H9 (cell line): ENCODE measurements at regions not wholly inside any gene's neighbourhood (a gene's known extent, or its start where the extent isn't known, plus 50 kb on each side); places are given as distances from the start of the nearest gene placed in this dataset.

Experiments
- DNase-seq: peaks from one replicate; pipeline ENCODE4 v3.0.0-alpha.2; 2017
- H2AFZ ChIP-seq: one replicate; pipeline ENCODE4 v1.6.1; 2013; ENCODE audit warnings: mild to moderate bottlenecking, low read length, control low read depth, moderate library complexity
- H2AK5ac ChIP-seq: 2 replicates; pipeline ENCODE4 v1.6.1; 2013; ENCODE audit warnings: low read length, control low read depth, mixed read lengths; ENCODE audit not compliant: insufficient read length
- H2BK120ac ChIP-seq: one replicate; pipeline ENCODE4 v1.6.1; 2013; ENCODE audit warnings: low read depth, mild to moderate bottlenecking, low read length, control low read depth, inconsistent platforms; ENCODE audit not compliant: poor library complexity, severe bottlenecking
- H2BK12ac ChIP-seq: 2 replicates; pipeline ENCODE4 v1.6.1; 2013; ENCODE audit warnings: low read length, control low read depth, mixed read lengths, low read depth; ENCODE audit not compliant: insufficient read length
- H2BK15ac ChIP-seq: 2 replicates; pipeline ENCODE4 v1.6.1; 2013; ENCODE audit warnings: low read depth, low read length, control low read depth
- H2BK20ac ChIP-seq: one replicate; pipeline ENCODE4 v1.6.1; 2013; ENCODE audit warnings: low read depth, mild to moderate bottlenecking, low read length, control low read depth, inconsistent platforms; ENCODE audit not compliant: poor library complexity, severe bottlenecking
- H2BK5ac ChIP-seq: 2 replicates; pipeline ENCODE4 v1.6.1; 2013; ENCODE audit warnings: low read length, control low read depth, mixed read lengths; ENCODE audit not compliant: insufficient read length
- H3K14ac ChIP-seq: 2 replicates; pipeline ENCODE4 v1.6.1; 2013; ENCODE audit warnings: low read length, control low read depth; ENCODE audit not compliant: insufficient read depth
- H3K18ac ChIP-seq: 2 replicates; pipeline ENCODE4 v1.6.1; 2013; ENCODE audit warnings: low read depth, mild to moderate bottlenecking, mixed read lengths, low read length, control low read depth; ENCODE audit not compliant: insufficient read length
- H3K23ac ChIP-seq: 2 replicates; pipeline ENCODE4 v1.6.1; 2013; ENCODE audit warnings: low read length, control low read depth, mixed read lengths, low read depth; ENCODE audit not compliant: insufficient read length
- H3K23me2 ChIP-seq: 2 replicates; pipeline ENCODE4 v1.6.1; 2013; ENCODE audit warnings: low read depth, mild to moderate bottlenecking, mixed read lengths, low read length, control low read depth; ENCODE audit not compliant: insufficient read length, poor library complexity, severe bottlenecking
- H3K27ac ChIP-seq: 2 replicates; pipeline ENCODE4 v1.5.1; 2013; ENCODE audit warnings: low read length, control low read depth, mixed read lengths, low read depth; ENCODE audit not compliant: insufficient read length
- H3K27me3 ChIP-seq: 2 replicates; pipeline ENCODE4 v1.6.1; 2013; ENCODE audit warnings: low read length, control low read depth, inconsistent platforms; ENCODE audit not compliant: insufficient read depth
- H3K4ac ChIP-seq: 2 replicates; pipeline ENCODE4 v1.6.1; 2013; ENCODE audit warnings: low read depth, mild to moderate bottlenecking, control low read depth, inconsistent platforms, low read length, moderate library complexity
- H3K4me1 ChIP-seq: 2 replicates; pipeline ENCODE4 v1.6.1; 2013; ENCODE audit warnings: low read length, control low read depth, inconsistent platforms; ENCODE audit not compliant: insufficient read depth
- H3K4me2 ChIP-seq: 2 replicates; pipeline ENCODE4 v1.6.1; 2013; ENCODE audit warnings: low read length, control low read depth, mixed read lengths; ENCODE audit not compliant: insufficient read length, insufficient read depth
- H3K56ac ChIP-seq: 2 replicates; pipeline ENCODE4 v1.6.1; 2013; ENCODE audit warnings: low read depth, mild to moderate bottlenecking, mixed read lengths, low read length, control low read depth; ENCODE audit not compliant: insufficient read length
- H3K79me1 ChIP-seq: 2 replicates; pipeline ENCODE4 v1.6.1; 2013; ENCODE audit warnings: low read depth, mild to moderate bottlenecking, moderate library complexity, low read length, control low read depth, inconsistent platforms; ENCODE audit not compliant: insufficient read depth, poor library complexity, severe bottlenecking
- H3K79me2 ChIP-seq: 2 replicates; pipeline ENCODE4 v1.6.1; 2013; ENCODE audit warnings: low read length, control low read depth, inconsistent platforms; ENCODE audit not compliant: insufficient read depth
- H3K9ac ChIP-seq: 2 replicates; pipeline ENCODE4 v1.6.1; 2013; ENCODE audit warnings: low read length, control low read depth, mixed read lengths; ENCODE audit not compliant: insufficient read length; ENCODE audit errors: extremely low read depth
- H3K9me3 ChIP-seq: one replicate; pipeline ENCODE4 v1.6.1; 2013; ENCODE audit warnings: low read depth, low read length, inconsistent platforms; ENCODE audit not compliant: control insufficient read depth
- H3T11ph ChIP-seq: one replicate; pipeline ENCODE4 v1.6.1; 2013; ENCODE audit warnings: mild to moderate bottlenecking, low read length, control low read depth, inconsistent platforms
- H4K20me1 ChIP-seq: one replicate; pipeline ENCODE4 v1.6.1; 2013; ENCODE audit not compliant: control insufficient read depth, insufficient read length, insufficient read depth
- H4K5ac ChIP-seq: 2 replicates; pipeline ENCODE4 v1.6.1; 2013; ENCODE audit warnings: low read depth, mild to moderate bottlenecking, mixed read lengths, low read length, control low read depth; ENCODE audit not compliant: insufficient read length
- H4K8ac ChIP-seq: replicated peaks from 2 replicates; pipeline ENCODE4 v1.6.1; 2013; ENCODE audit warnings: low read length, control low read depth, mixed read lengths, low read depth; ENCODE audit not compliant: insufficient read length
- H4K91ac ChIP-seq: 2 replicates; pipeline ENCODE4 v1.6.1; 2013; ENCODE audit warnings: low read depth, mild to moderate bottlenecking, moderate library complexity, mixed read lengths, low read length, control low read depth; ENCODE audit not compliant: insufficient read length
- H3K27ac Mint-ChIP-seq, 3 experiments: 2 replicates in 2 of 3; 3 replicates in 1 of 3; pipeline ENCODE4 v1.8.0; 2020 to 2021; ENCODE audit warnings: mixed read lengths in 3 of 3, mild to moderate bottlenecking in 1 of 3, moderate library complexity in 1 of 3
- H3K27me3 Mint-ChIP-seq: 2 replicates; pipeline ENCODE4 v1.8.0; 2021; ENCODE audit warnings: low read depth, mild to moderate bottlenecking, moderate library complexity, mixed read lengths
- H3K36me3 Mint-ChIP-seq, 3 experiments: 2 replicates in 2 of 3; 3 replicates in 1 of 3; pipeline ENCODE4 v1.8.0; 2020 to 2021; ENCODE audit warnings: low read depth in 3 of 3, mixed read lengths in 3 of 3; ENCODE audit not compliant: insufficient read depth in 1 of 3
- H3K4me1 Mint-ChIP-seq, 2 experiments: 2 replicates each; pipeline ENCODE4 v1.8.0; 2020; ENCODE audit warnings: mixed read lengths in 2 of 2
- H3K4me3 Mint-ChIP-seq, 2 experiments: 2 replicates in 1 of 2; 3 replicates in 1 of 2; pipeline ENCODE4 v1.8.0; 2020 to 2021; ENCODE audit warnings: mild to moderate bottlenecking in 2 of 2, mixed read lengths in 2 of 2, moderate library complexity in 1 of 2
- H3K9me3 Mint-ChIP-seq, 2 experiments: 2 replicates in 1 of 2; 3 replicates in 1 of 2; pipeline ENCODE4 v1.8.0; 2020; ENCODE audit warnings: mild to moderate bottlenecking in 2 of 2, mixed read lengths in 2 of 2, moderate library complexity in 1 of 2
- CTCF ChIP-seq: fragments of 200-600 bp; sonication (generic); conservative IDR thresholded peaks from 3 replicates; pipeline ENCODE4 v1.8.0; 2021; ENCODE audit warnings: antibody characterized with exemption, mild to moderate bottlenecking
- WGBS: extraction: QIAGEN DNeasy Blood & Tissue Kit; methylation state at CpG from one replicate; pipeline ENCODE4 v1.1.7; 2013; ENCODE audit warnings: missing lambda C conversion rate, low lambda C conversion rate, mixed read lengths; ENCODE audit not compliant: insufficient read length; ENCODE audit errors: extremely low coverage; 5-methylcytosine and 5-hydroxymethylcytosine counted together

GRCh38 chr4:81839347-81840042 lies 367.8 kb upstream of the RASGEF1B start:
- Histone ChIP-seq H3K27me3 (no peaks in the 10 kb centered on the region), H3K4me1 (no peaks in the 10 kb centered on the region; the same call in 1 of the 2 replicates), H3K4me2 (no peak overlapping the region), H2BK120ac (no peak overlapping the region), H3K9ac (no peak overlapping the region), H3K79me2 (no peaks in the 10 kb centered on the region), H3K18ac (no peak overlapping the region), H2AFZ (no peak overlapping the region), H3K14ac (no peak overlapping the region), H3K4ac (no peak overlapping the region), H3T11ph (no peak overlapping the region), H2BK5ac (no peak overlapping the region), H4K91ac (no peak overlapping the region), H2BK20ac (no peak overlapping the region), H3K56ac (no peak overlapping the region), H3K9me3 (no peaks in the 10 kb centered on the region), H4K5ac (no peak overlapping the region), H3K23ac (no peak overlapping the region), H3K27ac (no peak overlapping the region), H3K23me2 (no peaks in the 10 kb centered on the region), H2BK15ac (no peak overlapping the region), H4K8ac (no peak overlapping the region), H4K20me1 (no peaks in the 10 kb centered on the region), H2AK5ac (no peak overlapping the region), H3K79me1 (no peaks in the 10 kb centered on the region), H2BK12ac (no peak overlapping the region)
- no peak overlapping the region; a peak in 1 of 7 replicates for H3K27ac Mint-ChIP-seq
- no peak for DNase-seq
- H3K4me1 Mint-ChIP-seq, result peaks cover 5 to 11% of the 10 kb centered on the region in 2 experiments
- no peaks in the 10 kb centered on the region for H3K36me3 Mint-ChIP-seq
- TF ChIP-seq CTCF, result no peak
- no peaks in the 10 kb centered on the region for H3K9me3 Mint-ChIP-seq
- no peak overlapping the region for H3K4me3 Mint-ChIP-seq
- H3K27me3 Mint-ChIP-seq, result no peaks in the 10 kb centered on the region
- WGBS, result no CpG with 5 or more reads among the region's 1 CpG
